ENCODE measurements at regions not wholly inside any gene's neighbourhood (a gene's known extent, or its start where the extent isn't known, plus 50 kb on each side); places are given as distances from the start of the nearest gene placed in this dataset.

- H3K27ac ChIP-seq (ENCODE audit: low read depth, low read length): no peak overlapping the region
- H2BK120ac ChIP-seq (replicated peaks; ENCODE audit: low read depth, low read length): no peak overlapping the region
- FAIRE-seq: no peak
- no peaks in the 10 kb centered on the region for H3K23me2 ChIP-seq (ENCODE audit: low read depth, low read length)
- H3K27me3 ChIP-seq (replicated peaks in 1 of 4; ENCODE audit: control insufficient read depth in 3 of 4, extremely low read depth in 1 of 4, insufficient read depth in 3 of 4, low read length in 3 of 4): no peaks in the 10 kb centered on the region
- no peak overlapping the region for H2BK5ac ChIP-seq (ENCODE audit: low read depth, low read length)
- H2BK15ac ChIP-seq (ENCODE audit: low read length): no peak overlapping the region
- TF ChIP-seq KDM1A (IDR thresholded peaks at IDR 0.05; ENCODE audit: borderline replicate concordance, low read length) (no peak), PHF8 (conservative IDR thresholded peaks at IDR 0.05; ENCODE audit: low read depth, low read length) (no peak), SIRT6 (IDR thresholded peaks at IDR 0.05; ENCODE audit: low read length) (no peak), TAF1 (IDR thresholded peaks at IDR 0.05; ENCODE audit: low read depth, low read length) (no peak), EP300 (IDR thresholded peaks at IDR 0.05; ENCODE audit: borderline replicate concordance in 1 of 2, low read depth in 2 of 2, low read length in 2 of 2) (no peak), RBBP5 (IDR thresholded peaks at IDR 0.05; ENCODE audit: borderline replicate concordance, low read depth, low read length) (no peak), YY1 (IDR thresholded peaks at IDR 0.05; ENCODE audit: low read depth, low read length) (no peak), GABPA (IDR thresholded peaks at IDR 0.05; ENCODE audit: borderline replicate concordance, insufficient read depth, low read length) (no peak), CBX5 (IDR thresholded peaks at IDR 0.05; ENCODE audit: low read depth, low read length) (no peak), TCF12 (IDR thresholded peaks at IDR 0.05; ENCODE audit: low read depth, low read length) (no peak), BCL11A (IDR thresholded peaks at IDR 0.05; ENCODE audit: low read depth in 2 of 2, low read length in 2 of 2) (no peak), CHD2 (IDR thresholded peaks at IDR 0.05; ENCODE audit: low read length) (no peak)
- TF ChIP-seq, protein P1, sequence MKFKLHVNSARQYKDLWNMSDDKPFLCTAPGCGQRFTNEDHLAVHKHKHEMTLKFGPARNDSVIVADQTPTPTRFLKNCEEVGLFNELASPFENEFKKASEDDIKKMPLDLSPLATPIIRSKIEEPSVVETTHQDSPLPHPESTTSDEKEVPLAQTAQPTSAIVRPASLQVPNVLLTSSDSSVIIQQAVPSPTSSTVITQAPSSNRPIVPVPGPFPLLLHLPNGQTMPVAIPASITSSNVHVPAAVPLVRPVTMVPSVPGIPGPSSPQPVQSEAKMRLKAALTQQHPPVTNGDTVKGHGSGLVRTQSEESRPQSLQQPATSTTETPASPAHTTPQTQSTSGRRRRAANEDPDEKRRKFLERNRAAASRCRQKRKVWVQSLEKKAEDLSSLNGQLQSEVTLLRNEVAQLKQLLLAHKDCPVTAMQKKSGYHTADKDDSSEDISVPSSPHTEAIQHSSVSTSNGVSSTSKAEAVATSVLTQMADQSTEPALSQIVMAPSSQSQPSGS (IDR thresholded peaks at IDR 0.05; ENCODE audit: low read length): no peak
- no peak overlapping the region for H3K56ac ChIP-seq (replicated peaks; ENCODE audit: insufficient read length, low read depth, low read length)
- no peak overlapping the region for H2BK12ac ChIP-seq (ENCODE audit: low read depth, low read length)
- no peaks in the 10 kb centered on the region for H3K9me3 ChIP-seq (ENCODE audit: insufficient read depth in 2 of 2, low read depth in 1 of 2, low read length in 1 of 2)
- H3K4me2 ChIP-seq (ENCODE audit: insufficient read depth in 1 of 2, low read depth in 2 of 2, low read length in 2 of 2): no peak overlapping the region
- H3K4me3 ChIP-seq (ENCODE audit: extremely low read depth in 1 of 4, insufficient read depth in 2 of 4, low read depth in 3 of 4, low read length in 4 of 4): no peak overlapping the region
- H3K4me1 ChIP-seq (replicated peaks in 1 of 4; ENCODE audit: control insufficient read depth in 3 of 4, insufficient read depth in 4 of 4, low read length in 3 of 4): no peaks in the 10 kb centered on the region
- no peak overlapping the region for H2AK5ac ChIP-seq (ENCODE audit: low read depth, low read length)
- POLR2A ChIA-PET (ENCODE audit: partially characterized antibody): no interaction called here
- CTCF ChIA-PET (ENCODE audit: partially characterized antibody): no interaction called here
- H3K79me1 ChIP-seq (ENCODE audit: low read depth, low read length): no peaks in the 10 kb centered on the region
- H4K91ac ChIP-seq (replicated peaks; ENCODE audit: insufficient read length, low read length): no peak overlapping the region
- no peak overlapping the region for H2AFZ ChIP-seq (ENCODE audit: low read length)
- H3K23ac ChIP-seq (ENCODE audit: insufficient read length): no peak overlapping the region
- H3K9ac ChIP-seq (replicated peaks in 1 of 4; ENCODE audit: extremely low read depth in 1 of 4, low read depth in 3 of 4, low read length in 3 of 4): no peak overlapping the region
- no peak overlapping the region for H3K14ac ChIP-seq (ENCODE audit: insufficient read length)
- no peaks in the 10 kb centered on the region for H3K79me2 ChIP-seq (ENCODE audit: control insufficient read depth in 1 of 2, insufficient read depth in 2 of 2, low read length in 2 of 2)
- no peaks in the 10 kb centered on the region for H4K20me1 ChIP-seq (replicated peaks in 1 of 2; ENCODE audit: control insufficient read depth in 1 of 2, insufficient read depth in 2 of 2, low read length in 2 of 2)
- H3K36me3 ChIP-seq (ENCODE audit: control insufficient read depth in 2 of 4, insufficient read depth in 4 of 4, low read length in 3 of 4): no peaks in the 10 kb centered on the region
- H3K18ac ChIP-seq (ENCODE audit: extremely low read depth, low read length): no peak overlapping the region
- no peak overlapping the region for H4K8ac ChIP-seq (ENCODE audit: extremely low read depth, insufficient read depth, low read length)
- no peak overlapping the region for H2BK20ac ChIP-seq (ENCODE audit: low read length)
- no peak for DNase-seq (ENCODE audit: low read depth in 1 of 2, low spot score in 2 of 2)
- no peak overlapping the region for H4K5ac ChIP-seq (ENCODE audit: insufficient read length, low read depth, low read length)
- H3K4ac ChIP-seq (replicated peaks; ENCODE audit: insufficient read length, low read depth, low read length): no peak overlapping the region
These were observed 473.9 kb upstream of the HS3ST5 start for GRCh38 chr6:114816678-114817077.
